Upper lobe of right lung (tissue), 1 donor: ENCODE measurements at regions not wholly inside any gene's neighbourhood (a gene's known extent, or its start where the extent isn't known, plus 50 kb on each side); places are given as distances from the start of the nearest gene placed in this dataset.
"Not testable (repeated sequence)": the region's sequence is repeated elsewhere in the genome, so short reads cannot be mapped to it uniquely, and the experiment has no call there.

Experiments used
- ATAC-seq: fragments of 200-7000 bp; cut with Tn5 transposase; one replicate; pipeline ENCODE4 v1.9.1; 2020; ENCODE audit warnings: mild to moderate bottlenecking, moderate library complexity
- DNase-seq: peaks from one replicate; pipeline ENCODE4 v3.0.0-alpha.2; 2020
- H3K27ac ChIP-seq: fragments of 200-600 bp; one replicate; pipeline ENCODE4 v1.8.0; 2022
- H3K27me3 ChIP-seq: fragments of 200-600 bp; one replicate; pipeline ENCODE4 v1.8.0; 2022; ENCODE audit warnings: mild to moderate bottlenecking
- H3K36me3 ChIP-seq: fragments of 200-600 bp; one replicate; pipeline ENCODE4 v1.8.0; 2022
- H3K4me1 ChIP-seq: fragments of 200-600 bp; one replicate; pipeline ENCODE4 v1.8.0; 2022
- H3K4me3 ChIP-seq: fragments of 200-600 bp; one replicate; pipeline ENCODE4 v1.8.0; 2022; ENCODE audit warnings: mild to moderate bottlenecking
- H3K9me3 ChIP-seq: fragments of 200-600 bp; one replicate; pipeline ENCODE4 v1.8.0; 2022
- intact Hi-C: fragments of 100-400 bp; cut with DNase I; formaldehyde crosslinking; loops from one replicate; pipeline ENCODE4 v1.11.0; 2022
- TF ChIP-seq, protein P1 (sequence below): fragments of 200-600 bp; IDR thresholded peaks from one replicate; pipeline ENCODE4 v1.8.0; 2022; ENCODE audit warnings: antibody characterized with exemption
- donor health status: DM: no; HTN: yes; CAD: no; lungs with severe emphysema.

DNA sequence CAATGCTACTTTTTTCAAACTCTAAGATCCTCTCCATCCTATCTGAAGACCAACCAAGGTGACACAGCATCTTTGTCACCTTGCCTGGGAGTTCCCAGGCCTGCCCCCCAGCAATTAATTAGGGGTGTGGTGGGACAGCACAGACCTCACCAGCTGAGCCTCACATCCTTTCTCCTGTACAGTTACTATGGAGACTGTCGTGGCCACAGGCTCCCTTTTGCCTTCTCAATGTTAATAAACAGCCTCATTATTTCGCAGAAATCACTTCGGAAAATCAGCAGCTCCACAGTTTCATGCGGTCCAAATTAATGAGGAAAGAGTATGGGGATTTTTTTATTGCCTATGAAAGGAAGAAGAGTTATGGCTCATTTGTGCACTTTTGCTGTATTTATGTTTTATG lies 378.3 kb downstream of the NPHP4 start:
- Histone ChIP-seq H3K27me3 (peaks cover 34% of the 10 kb centered on the region), H3K4me1 (no peaks in the 10 kb centered on the region), H3K36me3 (no peaks in the 10 kb centered on the region), H3K9me3 (no peaks in the 10 kb centered on the region), H3K27ac (no peak overlapping the region), H3K4me3 (no peak overlapping the region)
- TF ChIP-seq, protein P1, sequence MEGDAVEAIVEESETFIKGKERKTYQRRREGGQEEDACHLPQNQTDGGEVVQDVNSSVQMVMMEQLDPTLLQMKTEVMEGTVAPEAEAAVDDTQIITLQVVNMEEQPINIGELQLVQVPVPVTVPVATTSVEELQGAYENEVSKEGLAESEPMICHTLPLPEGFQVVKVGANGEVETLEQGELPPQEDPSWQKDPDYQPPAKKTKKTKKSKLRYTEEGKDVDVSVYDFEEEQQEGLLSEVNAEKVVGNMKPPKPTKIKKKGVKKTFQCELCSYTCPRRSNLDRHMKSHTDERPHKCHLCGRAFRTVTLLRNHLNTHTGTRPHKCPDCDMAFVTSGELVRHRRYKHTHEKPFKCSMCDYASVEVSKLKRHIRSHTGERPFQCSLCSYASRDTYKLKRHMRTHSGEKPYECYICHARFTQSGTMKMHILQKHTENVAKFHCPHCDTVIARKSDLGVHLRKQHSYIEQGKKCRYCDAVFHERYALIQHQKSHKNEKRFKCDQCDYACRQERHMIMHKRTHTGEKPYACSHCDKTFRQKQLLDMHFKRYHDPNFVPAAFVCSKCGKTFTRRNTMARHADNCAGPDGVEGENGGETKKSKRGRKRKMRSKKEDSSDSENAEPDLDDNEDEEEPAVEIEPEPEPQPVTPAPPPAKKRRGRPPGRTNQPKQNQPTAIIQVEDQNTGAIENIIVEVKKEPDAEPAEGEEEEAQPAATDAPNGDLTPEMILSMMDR: no peak
- no peak for ATAC-seq
- no peak for DNase-seq
- intact Hi-C loops: no loop called here

DNA sequence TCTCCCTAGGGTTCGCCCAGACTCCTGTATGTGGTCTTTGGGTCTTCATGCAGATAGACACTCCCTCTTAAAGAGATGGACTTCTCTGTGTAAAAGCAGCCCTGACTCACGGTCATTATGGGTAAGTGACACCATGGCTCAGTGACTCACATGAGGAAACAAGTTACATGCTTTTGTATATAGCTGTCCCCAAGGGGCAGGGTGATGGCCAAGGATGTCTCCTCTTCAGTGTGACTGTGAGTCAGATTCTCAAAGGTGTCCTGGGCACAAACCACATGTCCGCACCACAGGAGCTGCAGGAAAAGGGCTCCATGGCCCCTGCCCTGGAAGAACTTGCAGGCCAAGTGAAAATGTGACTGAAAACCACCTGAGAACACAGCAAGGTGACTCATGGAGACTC lies 380.4 kb downstream of the NPHP4 start:
- H3K4me1 ChIP-seq: no peaks in the 10 kb centered on the region
- no peak for ATAC-seq

DNA sequence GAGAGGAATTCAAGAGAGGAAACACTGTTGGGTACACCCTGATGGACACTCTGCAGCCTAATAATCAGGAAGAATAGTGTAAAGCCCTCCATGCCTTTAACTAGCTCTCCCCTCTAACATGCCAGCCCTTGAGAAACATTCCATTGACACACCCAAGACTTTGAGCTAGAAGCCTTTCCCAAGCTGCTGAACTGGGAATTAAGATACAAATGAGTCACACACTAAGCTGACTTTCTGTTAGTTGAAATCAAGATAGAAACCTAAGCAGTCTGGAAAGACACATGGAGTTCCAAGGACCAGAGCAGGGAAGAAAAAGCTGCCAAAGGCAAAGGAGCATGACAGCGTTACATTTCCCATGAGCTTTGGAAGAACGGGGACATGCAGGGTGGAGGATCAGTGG lies 380.8 kb downstream of the NPHP4 start:
- no peak overlapping the region for H3K4me3 ChIP-seq
- H3K27me3 ChIP-seq: peaks cover 25% of the 10 kb centered on the region
- intact Hi-C loops: no loop called here
- H3K9me3 ChIP-seq: no peaks in the 10 kb centered on the region
- DNase-seq (no peak), ATAC-seq (no peak)
- H3K4me1 ChIP-seq: no peaks in the 10 kb centered on the region
- H3K36me3 ChIP-seq: no peaks in the 10 kb centered on the region
- H3K27ac ChIP-seq: no peak overlapping the region
- TF ChIP-seq, protein P1: no peak

More for the DNA sequence above, 380.4 kb downstream of the NPHP4 start:
- TF ChIP-seq, protein P1: no peak
- H3K9me3 ChIP-seq: no peaks in the 10 kb centered on the region
- no peak overlapping the region for H3K4me3 ChIP-seq
- intact Hi-C loops: no loop called here
- H3K36me3 ChIP-seq: no peaks in the 10 kb centered on the region
- H3K27ac ChIP-seq: no peak overlapping the region
- H3K27me3 ChIP-seq: peaks cover 29% of the 10 kb centered on the region
- no peak for DNase-seq

DNA sequence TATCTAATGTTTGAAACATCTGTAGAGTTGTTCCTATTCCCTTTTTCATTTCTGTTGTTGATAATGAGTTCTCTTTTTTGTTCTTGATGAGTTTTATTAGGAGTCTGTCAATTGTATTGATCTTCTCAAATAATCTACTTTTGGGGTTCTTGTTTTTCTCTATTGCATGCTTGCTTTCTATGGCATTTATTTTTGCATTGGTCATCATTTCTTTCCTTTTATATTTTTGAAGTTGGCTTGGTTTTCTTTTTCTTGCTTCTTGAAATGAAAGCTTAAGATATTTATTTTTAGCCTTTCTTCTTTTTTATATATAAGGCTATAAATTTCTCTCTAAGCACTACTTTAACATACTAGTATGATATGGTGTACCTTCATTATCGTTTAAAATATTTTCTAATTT lies 381.8 kb downstream of the NPHP4 start:
- Histone ChIP-seq H3K4me1 (no peaks in the 10 kb centered on the region), H3K9me3 (no peaks in the 10 kb centered on the region), H3K27me3 (peaks cover 17% of the 10 kb centered on the region), H3K4me3 (no peak overlapping the region), H3K27ac (no peak overlapping the region), H3K36me3 (no peaks in the 10 kb centered on the region)
- DNase-seq: no peak
- TF ChIP-seq, protein P1: no peak
- ATAC-seq: no peak
- intact Hi-C loops: no loop called here

DNA sequence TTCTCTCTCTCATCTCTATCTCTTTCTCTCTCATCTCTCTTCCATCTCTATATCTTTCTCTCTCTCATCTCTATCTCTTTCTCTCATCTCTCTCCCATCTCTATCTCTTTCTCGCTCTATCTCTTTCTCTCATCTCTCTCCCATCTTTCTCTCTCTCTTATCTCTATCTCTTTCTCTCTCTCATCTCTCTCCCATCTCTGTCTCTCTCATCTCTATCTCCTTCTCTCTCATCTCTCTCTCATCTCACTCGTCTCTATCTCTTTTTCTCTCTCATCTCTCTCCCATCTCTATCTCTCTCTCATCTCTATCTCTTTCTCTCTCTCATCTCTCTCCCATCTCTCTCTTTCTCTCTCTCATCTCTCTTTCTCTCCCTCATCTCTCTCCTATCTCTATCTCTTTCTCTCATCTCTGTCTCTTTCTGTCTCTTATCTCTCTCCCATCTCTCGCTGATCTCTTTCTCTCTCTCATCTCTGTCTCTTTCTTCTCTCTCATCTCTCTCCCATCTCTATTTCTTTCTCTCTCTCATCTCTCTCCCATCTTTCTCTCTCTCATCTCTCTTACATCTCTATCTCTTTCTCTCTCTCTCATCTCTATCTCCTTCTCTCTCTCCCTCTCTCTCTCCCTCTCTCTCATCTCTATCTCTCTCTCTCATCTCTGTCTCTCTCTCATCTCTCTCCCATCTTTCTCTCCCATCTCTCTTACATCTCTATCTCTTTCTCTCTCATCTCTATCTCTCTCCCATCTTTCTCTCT lies 388.7 kb downstream of the NPHP4 start:
- H3K27me3 ChIP-seq: no peaks in the 10 kb centered on the region
- H3K27ac ChIP-seq: no peak overlapping the region
- TF ChIP-seq, protein P1: no peak
- H3K4me3 ChIP-seq: no peak overlapping the region
- DNase-seq (no peak), ATAC-seq (no peak)
- intact Hi-C loops: no loop called here
- no peaks in the 10 kb centered on the region for H3K4me1 ChIP-seq
- H3K9me3 ChIP-seq: no peaks in the 10 kb centered on the region
- H3K36me3 ChIP-seq: no peaks in the 10 kb centered on the region

DNA sequence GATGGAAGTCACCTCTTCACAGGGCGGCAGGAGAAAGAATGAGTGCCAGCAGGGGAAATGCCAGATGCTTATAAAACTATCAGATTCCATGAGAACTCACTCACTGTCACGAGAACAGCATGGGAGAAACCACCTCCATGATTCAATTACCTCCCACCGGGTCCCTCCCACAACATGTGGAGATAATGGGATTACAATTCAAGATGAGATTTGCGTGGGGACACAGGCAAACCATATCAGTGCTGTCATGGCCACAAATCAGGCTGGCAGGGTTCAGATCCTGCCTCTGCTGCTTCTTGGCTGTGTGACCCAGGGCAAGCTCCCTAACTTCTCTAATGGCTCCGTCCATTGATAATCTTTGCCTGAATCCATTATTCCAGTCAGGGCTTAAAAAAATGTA lies 389.5 kb downstream of the NPHP4 start:
- ATAC-seq, H3K4me1 ChIP-seq, H3K36me3 ChIP-seq, H3K4me3 ChIP-seq, intact Hi-C loops, DNase-seq, H3K9me3 ChIP-seq, H3K27ac ChIP-seq, H3K27me3 ChIP-seq: not testable (repeated sequence)
